ENCODE measurements at regions not wholly inside any gene's neighbourhood (a gene's known extent, or its start where the extent isn't known, plus 50 kb on each side); places are given as distances from the start of the nearest gene placed in this dataset.
A peak's percentile ranks its signal among the peaks of the same experiment; 100 is the strongest.
"Not testable (repeated sequence)": the region's sequence is repeated elsewhere in the genome, so short reads cannot be mapped to it uniquely, and the experiment has no call there.

- ATAC-seq; DNase-seq; intact Hi-C loops (cut with DNase I): not testable (repeated sequence)
These were observed 80.3 kb downstream of the ZNF474 start for GRCh38 chr5:122209601-122210000.

DNA sequence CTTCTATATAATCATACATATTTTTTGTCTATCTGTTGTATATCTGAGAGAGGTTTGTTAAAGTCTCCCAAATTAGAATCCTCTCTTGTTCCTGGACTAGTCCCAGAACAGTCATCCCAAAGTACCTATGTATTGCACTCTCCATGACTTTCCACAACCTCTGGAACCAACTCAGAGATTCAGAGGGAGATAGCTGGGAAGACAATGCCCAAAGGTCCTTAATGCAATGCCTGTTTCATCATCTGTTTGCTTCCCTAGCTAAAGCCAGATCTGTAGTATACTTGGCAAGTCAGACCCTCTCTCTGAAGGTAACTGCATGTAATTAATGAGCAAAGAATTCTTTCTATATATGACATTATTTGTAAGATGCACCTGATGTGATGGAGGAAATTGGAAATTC, 89.4 kb downstream of the ZNF474 start:
- intact Hi-C loops (cut with DNase I): no loop called here
- DNase-seq (no peak), ATAC-seq (no peak)

- DNase-seq (no peak), ATAC-seq (peak in 1 of 2 donors; percentile 74)
- intact Hi-C loops (cut with DNase I): no loop called here
These were observed 90.3 kb downstream of the ZNF474 start for GRCh38 chr5:122219436-122220166.

GRCh38 chr5:122220511-122220910, 91.2 kb downstream of the ZNF474 start:
- ATAC-seq: peak; percentile 84 to 86
- no peak for DNase-seq
- intact Hi-C loops (cut with DNase I): no loop called here

DNA sequence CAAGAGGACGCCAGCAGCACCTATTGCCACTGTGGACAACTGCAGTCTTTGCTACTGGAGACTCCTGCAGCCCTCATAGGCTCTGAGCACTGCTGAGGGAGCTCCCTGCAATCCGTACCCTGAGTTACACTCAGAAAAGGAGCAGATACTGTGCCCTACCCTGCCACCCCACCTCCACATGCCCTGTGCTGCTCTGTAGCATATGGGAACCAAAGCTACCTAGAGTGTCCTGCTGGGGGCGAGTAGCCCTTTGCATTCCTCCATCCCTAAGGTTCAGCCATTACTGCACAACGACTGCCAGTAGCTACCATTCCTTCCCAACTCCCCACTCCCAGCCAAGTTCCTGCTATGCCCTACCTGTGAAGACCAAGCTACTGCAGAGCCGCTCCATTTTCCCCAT, 90.2 kb upstream of the SNCAIP start:
- no peak for DNase-seq
- intact Hi-C loops (cut with DNase I): no loop called here
- no peak for ATAC-seq

DNA sequence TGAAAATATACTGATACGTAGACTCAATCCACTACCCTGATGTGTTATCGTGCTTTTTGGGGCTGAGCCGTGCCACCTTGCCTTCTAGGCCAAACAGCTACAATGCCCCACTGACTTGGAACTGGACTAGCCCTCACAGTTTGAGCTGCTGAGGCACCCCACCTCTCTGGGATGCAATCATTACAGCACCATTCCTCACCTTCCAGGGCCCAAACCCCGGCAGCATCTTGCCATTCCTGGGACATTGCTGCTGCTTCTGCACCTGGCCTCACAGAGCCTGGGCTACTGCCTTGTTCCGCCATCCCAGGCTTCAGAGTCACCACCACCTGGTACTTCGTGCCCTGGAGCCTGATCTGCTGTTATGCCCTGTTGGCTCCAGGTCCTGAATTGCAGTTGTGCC, 89.5 kb upstream of the SNCAIP start:
- ATAC-seq (no peak), DNase-seq (no peak)
- intact Hi-C loops (cut with DNase I): no loop called here

- no peak for DNase-seq
- ATAC-seq: no peak
- intact Hi-C loops (cut with DNase I): no loop called here
These were observed 83.2 kb upstream of the SNCAIP start for GRCh38 chr5:122228728-122229392.

DNA sequence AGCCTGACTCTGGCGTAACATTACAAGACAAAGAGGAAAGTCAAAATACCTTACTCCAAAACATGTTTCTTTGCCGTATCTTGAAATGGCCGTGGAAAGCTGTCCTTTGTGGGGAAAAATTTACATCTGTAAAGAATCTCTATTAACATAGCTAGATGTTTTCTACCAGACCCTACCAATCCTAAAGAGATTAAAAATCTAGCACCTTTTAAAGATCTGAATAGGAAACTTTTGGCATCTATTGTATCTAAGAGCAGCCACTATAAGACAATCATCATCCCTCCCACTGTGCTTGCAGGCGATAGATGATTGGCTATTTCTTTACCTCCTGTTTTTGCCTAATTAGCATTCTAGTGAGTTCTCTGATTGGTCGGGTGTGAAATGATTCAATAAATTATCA, 82.5 kb upstream of the SNCAIP start:
- intact Hi-C loops (cut with DNase I): no loop called here
- DNase-seq: no peak
- no peak for ATAC-seq

DNA sequence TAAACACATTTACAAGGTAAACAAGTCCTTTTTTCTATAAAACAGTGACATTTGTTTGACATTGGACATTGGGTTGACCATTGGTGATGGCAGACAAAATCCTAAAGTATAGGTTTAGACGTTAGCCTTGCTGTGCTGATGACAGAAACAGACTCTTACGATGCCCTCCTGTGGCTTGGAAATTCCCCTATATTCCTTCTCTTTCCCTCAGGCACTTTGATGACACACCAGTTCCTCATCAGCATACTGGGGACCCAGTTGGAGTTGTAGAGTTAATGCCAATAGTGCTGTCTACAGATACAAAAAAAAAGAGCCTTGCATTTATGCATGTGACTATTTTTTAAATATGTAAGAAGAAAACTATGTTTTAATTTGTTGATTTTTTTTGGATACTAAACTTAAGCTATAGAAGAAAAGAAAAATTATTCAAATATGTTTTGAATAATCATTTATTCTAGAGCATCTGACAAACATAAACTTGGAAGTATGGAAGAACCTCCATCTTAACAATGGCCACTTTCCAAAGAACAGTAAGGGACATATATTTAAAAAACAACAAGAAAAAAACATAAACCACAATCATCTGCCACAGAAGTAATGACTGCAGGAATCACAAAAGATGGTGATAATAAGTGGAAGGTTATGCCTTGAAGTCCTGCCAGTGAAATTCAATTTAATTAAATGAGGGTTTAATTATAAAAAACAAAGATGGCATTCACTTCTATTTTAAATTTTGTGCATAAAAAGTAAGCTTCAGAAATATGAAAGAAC, 75.6 kb upstream of the SNCAIP start:
- no peak for ATAC-seq
- intact Hi-C loops (cut with DNase I): no loop called here
- no peak for DNase-seq

- ATAC-seq (no peak), DNase-seq (no peak)
- intact Hi-C loops (cut with DNase I): no loop called here
These were observed 74.1 kb upstream of the SNCAIP start for GRCh38 chr5:122237906-122238305.

DNA sequence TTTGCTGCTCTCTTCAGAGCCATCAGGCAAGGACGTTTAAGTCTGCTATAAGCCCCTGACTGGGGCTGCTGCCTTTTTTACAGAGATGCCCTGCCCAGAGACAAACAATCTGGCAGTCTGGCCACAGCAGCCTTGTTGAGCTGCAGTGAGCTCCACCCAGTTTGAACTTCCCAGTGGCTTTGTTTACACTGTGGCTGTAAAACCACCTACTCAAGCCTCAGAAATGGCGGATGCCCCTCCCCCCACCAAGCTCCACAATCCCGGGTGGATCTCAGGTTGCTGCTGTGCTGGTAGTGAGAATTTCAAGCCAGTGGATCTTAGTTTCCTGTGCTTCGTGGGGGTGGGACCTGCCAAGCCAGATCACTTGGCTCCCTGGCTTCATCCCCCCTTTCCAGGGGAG, 59.7 kb upstream of the SNCAIP start:
- DNase-seq: no peak
- intact Hi-C loops (cut with DNase I): no loop called here
- no peak for ATAC-seq

DNA sequence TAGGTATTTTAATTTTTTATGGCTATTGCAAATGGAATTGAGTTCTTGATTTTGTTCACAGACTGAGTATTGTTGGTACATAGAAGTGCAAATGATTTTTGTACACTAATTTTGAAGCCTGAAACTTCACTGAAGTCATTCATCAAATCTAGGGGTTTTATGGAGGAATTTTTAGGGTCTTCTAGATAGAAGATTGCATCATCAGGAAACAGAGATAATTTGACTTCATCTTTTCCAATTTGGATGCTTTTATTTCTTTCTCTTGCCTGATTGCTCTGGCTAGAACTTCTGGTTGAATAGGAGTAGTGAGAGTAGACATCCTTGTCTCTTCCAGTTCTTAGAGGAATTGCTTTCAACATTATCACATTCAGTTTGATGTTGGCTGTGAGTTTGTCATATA, 58.2 kb upstream of the SNCAIP start:
- ATAC-seq (no peak), DNase-seq (no peak)
- intact Hi-C loops (cut with DNase I): no loop called here

DNA sequence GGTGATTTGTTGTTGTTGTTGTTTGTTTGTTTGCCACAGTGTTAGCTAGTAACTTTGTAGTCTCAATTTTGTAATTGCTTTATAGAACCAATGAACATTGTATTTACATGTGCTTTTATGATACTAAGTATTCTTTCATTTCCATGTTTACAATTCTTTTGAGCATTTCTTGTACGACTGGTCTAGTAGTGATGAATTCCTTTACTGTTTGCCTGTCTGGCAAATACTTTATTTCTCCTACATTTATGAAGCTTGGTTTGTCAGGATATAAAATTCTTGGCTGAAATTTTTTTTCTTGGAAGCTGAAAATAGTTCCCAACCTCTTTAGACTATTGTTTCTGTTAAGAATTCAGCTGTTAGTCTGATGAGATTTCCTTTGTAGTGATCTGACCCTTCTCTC, 55.6 kb upstream of the SNCAIP start:
- ATAC-seq (no peak), DNase-seq (no peak)
- intact Hi-C loops (cut with DNase I): no loop called here

DNA sequence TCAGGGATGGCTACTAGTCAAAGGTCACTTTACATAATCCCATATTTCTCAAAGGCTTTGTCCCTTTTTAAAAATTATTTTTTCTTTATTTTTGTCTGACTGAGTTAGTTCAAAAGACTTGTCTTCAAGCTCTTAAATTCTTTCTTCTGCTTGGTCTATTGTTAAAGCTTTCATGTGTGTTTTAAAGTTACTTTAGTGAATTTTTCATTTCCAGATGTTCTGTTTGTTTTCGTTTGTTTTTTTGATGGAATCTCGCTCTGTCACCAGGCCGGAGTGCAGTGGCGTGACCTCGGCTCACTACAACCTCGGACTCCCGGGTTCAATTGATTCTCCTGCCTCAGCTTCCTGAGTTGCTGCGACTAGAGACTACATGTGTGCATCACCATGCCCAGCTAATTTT, 55.0 kb upstream of the SNCAIP start:
- DNase-seq (no peak), ATAC-seq (no peak)
- intact Hi-C loops (cut with DNase I): no loop called here

DNA sequence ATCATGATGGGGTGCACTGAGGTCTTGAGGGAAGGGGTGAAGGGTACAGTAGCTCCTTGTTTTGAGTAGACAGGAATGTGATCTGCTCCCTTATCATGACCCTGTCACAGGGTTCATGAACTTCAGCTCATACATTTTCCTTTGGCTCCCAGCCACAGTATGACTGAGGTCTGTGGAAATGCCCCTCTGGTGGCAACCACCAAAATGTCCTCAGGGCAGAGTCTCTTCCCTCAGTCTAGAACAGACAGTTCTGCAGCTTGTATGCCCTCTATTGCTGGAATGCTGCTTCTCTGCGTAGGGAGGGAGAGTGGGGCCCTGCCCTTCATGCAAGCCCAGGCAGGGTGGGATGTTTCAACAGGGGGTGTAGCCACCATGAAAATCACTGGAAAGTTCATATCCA, 53.8 kb upstream of the SNCAIP start:
- intact Hi-C loops (cut with DNase I): no loop called here
- DNase-seq (no peak), ATAC-seq (no peak)

DNA sequence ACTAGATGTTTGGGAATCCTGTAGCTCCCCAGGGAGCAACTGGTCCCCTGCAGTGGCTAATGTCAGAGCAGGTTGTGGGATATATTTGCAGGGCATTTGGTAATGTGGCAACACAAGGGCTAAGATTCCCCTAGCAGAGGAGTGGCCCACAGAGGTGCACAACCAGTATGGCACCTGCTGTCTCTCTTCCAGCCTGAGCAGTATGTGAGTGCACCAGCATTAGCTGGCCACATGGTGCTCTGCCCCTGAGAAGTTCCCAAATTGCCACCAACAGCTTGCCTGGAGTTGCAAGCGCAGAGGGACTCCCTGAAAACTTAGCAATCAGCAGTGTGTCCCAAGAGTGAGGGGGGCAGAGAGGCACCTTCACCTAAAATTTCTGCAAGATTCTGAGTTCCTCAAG, 53.2 kb upstream of the SNCAIP start:
- intact Hi-C loops (cut with DNase I): no loop called here
- DNase-seq: no peak
- no peak for ATAC-seq

DNA sequence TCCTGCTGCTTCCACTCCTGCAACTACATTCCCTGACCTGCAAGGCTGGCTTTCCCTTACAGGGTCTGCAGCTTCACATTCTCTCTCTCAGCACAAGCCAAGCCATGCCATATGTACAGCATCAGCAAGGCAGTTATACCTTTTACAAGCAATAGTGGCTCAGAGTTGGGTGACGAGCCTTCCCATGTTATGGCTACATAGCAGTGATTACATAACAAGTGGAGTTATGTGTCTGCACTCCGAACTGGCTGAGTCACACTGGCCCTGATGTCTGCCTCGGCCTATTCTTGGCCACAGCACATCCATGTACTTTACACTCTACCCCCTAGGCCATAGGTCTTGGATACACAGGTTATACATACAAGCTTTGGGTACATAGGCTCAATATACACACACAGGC, 52.0 kb upstream of the SNCAIP start:
- intact Hi-C loops (cut with DNase I): no loop called here
- DNase-seq (no peak), ATAC-seq (peak in 1 of 2 donors; percentile 75)

DNA sequence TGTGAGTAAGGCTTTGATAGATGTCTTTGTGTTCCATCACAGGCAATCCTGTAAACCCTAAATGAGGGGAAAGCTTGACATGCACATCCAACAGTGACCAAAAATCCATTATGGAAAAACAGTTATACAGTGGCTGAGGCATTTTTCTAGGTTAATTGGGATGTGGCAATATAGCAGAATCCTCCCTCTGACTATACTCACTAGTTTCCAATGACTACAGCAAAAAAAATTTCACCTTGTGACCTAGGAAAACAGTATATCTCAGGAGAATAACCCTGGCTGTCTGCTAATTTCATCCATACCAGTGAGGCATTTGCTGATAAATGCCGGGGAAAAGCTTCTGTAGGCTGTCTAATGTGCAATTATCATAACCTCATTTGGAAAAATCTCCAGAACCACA, 49.9 kb upstream of the SNCAIP start:
- ATAC-seq (peak in 1 of 2 donors; percentile 62), DNase-seq (no peak)
- intact Hi-C loops (cut with DNase I): no loop called here

All from left cardiac atrium (tissue), 4 donors.